ENCODE measurements at regions not wholly inside any gene's neighbourhood (a gene's known extent, or its start where the extent isn't known, plus 50 kb on each side); places are given as distances from the start of the nearest gene placed in this dataset.

DNA sequence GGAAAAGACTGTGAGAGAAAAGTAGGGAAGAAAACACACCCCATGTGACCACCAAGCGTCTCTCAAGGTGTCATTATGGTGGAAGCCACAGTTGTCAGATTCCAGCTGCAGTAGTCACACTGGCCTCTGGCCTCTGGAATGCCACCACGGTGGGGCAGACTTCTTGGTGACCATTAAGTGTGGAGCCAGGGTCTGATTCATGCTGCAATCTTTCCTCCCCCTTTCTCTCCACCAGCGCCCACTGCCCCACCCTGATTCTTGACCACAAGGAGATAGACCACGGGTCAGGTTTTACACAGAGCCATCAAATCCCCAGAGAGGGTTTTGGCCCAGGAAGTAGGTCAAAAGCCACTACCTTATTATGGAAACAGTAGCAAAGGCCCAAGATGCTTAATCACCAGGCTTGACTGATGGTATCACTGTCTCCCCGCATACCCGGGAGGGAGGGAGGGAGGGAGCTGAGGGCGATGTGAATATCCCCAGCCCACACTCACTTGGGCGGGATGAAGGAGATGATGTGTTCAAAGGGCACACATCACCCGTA is 52.7 kb upstream of the GRHL3 start:
- TF ChIP-seq, protein P1, sequence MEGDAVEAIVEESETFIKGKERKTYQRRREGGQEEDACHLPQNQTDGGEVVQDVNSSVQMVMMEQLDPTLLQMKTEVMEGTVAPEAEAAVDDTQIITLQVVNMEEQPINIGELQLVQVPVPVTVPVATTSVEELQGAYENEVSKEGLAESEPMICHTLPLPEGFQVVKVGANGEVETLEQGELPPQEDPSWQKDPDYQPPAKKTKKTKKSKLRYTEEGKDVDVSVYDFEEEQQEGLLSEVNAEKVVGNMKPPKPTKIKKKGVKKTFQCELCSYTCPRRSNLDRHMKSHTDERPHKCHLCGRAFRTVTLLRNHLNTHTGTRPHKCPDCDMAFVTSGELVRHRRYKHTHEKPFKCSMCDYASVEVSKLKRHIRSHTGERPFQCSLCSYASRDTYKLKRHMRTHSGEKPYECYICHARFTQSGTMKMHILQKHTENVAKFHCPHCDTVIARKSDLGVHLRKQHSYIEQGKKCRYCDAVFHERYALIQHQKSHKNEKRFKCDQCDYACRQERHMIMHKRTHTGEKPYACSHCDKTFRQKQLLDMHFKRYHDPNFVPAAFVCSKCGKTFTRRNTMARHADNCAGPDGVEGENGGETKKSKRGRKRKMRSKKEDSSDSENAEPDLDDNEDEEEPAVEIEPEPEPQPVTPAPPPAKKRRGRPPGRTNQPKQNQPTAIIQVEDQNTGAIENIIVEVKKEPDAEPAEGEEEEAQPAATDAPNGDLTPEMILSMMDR (conservative IDR thresholded peaks at IDR 0.05; ENCODE audit: low read depth, low read length): no peak
- TF ChIP-seq EZH2 (IDR thresholded peaks at IDR 0.05; ENCODE audit: borderline replicate concordance, low read depth, low read length, poor library complexity, severe bottlenecking): no peak

All from A673 (cell line).